ENCODE measurements at regions not wholly inside any gene's neighbourhood (a gene's known extent, or its start where the extent isn't known, plus 50 kb on each side); places are given as distances from the start of the nearest gene placed in this dataset.

- ATAC-seq (no peak), DNase-seq (no peak)
- Mint-ChIP-seq H3K27ac (no peak overlapping the region), H3K36me3 (ENCODE audit: low read depth) (peaks cover 6% of the 10 kb centered on the region), H3K4me1 (no peaks in the 10 kb centered on the region), H3K27me3 (peaks cover 64% of the 10 kb centered on the region), H3K4me3 (no peak overlapping the region)
- H3K9me3 ChIP-seq (ENCODE audit: control insufficient read depth, low read length, poor library complexity, severe bottlenecking) = no peaks in the 10 kb centered on the region
Observed at GRCh38 chr15:39445931-39446330, 134.9 kb upstream of the THBS1 start.

DNA sequence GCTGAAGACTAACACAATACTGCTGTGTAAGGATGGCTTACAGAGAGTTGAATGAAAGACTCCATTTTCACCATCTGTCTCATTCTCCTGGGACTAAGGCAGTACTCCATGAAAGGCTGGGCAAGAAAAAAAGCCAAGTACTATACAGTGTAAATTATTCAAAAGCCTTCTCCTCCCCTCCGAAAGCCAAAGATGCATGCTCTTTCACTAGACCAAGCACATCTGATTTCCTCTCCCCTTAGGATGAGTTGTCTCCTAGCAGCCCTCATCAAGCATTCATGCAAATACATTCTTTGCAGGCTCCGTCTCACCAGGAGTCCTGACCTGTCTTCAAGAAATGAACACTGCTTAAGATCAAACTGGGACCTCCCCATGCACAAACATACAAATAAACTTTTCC is 133.5 kb upstream of the THBS1 start:
- no peak for DNase-seq
- Mint-ChIP-seq H3K27me3 (peaks cover 70% of the 10 kb centered on the region), H3K36me3 (ENCODE audit: low read depth) (peaks cover 6% of the 10 kb centered on the region), H3K27ac (no peak overlapping the region), H3K4me3 (no peak overlapping the region), H3K4me1 (no peaks in the 10 kb centered on the region)
- H3K9me3 ChIP-seq (ENCODE audit: control insufficient read depth, low read length, poor library complexity, severe bottlenecking) = no peaks in the 10 kb centered on the region
- no peak for ATAC-seq

DNA sequence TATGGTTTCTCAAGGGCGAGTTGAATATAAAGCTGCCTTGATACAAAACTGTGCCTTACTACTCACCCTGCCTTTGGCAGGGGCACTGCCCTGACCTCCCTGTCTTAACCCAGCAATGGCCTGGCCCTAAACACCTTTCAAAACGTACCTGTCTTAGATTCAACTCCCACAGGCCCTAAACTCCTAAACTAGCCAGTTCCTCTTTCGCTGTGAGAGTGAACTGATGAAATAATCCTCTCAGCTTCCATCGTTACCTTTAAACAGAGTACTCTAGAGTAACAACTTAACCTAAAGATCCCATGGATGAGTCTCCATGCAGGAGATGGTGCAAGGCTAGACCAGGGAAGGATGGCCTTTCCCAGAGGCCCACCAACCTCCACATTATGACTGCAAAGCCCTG is 133.0 kb upstream of the THBS1 start:
- Mint-ChIP-seq H3K27ac (no peak overlapping the region), H3K36me3 (ENCODE audit: low read depth) (peaks cover 6% of the 10 kb centered on the region), H3K27me3 (peaks cover 66% of the 10 kb centered on the region), H3K4me1 (no peaks in the 10 kb centered on the region), H3K4me3 (no peak overlapping the region)
- no peak for ATAC-seq
- no peak for DNase-seq
- H3K9me3 ChIP-seq (ENCODE audit: control insufficient read depth, low read length, poor library complexity, severe bottlenecking) = no peaks in the 10 kb centered on the region

- Mint-ChIP-seq H3K27me3 (peaks cover 66% of the 10 kb centered on the region), H3K4me3 (no peak overlapping the region), H3K27ac (no peak overlapping the region), H3K36me3 (ENCODE audit: low read depth) (peaks cover 6% of the 10 kb centered on the region), H3K4me1 (no peaks in the 10 kb centered on the region)
- DNase-seq (no peak), ATAC-seq (no peak)
- no peaks in the 10 kb centered on the region for H3K9me3 ChIP-seq (ENCODE audit: control insufficient read depth, low read length, poor library complexity, severe bottlenecking)
Observed at GRCh38 chr15:39448409-39448808, 132.5 kb upstream of the THBS1 start.

GRCh38 chr15:39451121-39451688 is 129.7 kb upstream of the THBS1 start:
- no peak for ATAC-seq
- Mint-ChIP-seq H3K4me1 (no peaks in the 10 kb centered on the region), H3K36me3 (ENCODE audit: low read depth) (peaks cover 4% of the 10 kb centered on the region), H3K27me3 (peaks cover 72% of the 10 kb centered on the region), H3K4me3 (no peak overlapping the region), H3K27ac (no peak overlapping the region)
- no peak for DNase-seq
- no peaks in the 10 kb centered on the region for H3K9me3 ChIP-seq (ENCODE audit: control insufficient read depth, low read length, poor library complexity, severe bottlenecking)

DNA sequence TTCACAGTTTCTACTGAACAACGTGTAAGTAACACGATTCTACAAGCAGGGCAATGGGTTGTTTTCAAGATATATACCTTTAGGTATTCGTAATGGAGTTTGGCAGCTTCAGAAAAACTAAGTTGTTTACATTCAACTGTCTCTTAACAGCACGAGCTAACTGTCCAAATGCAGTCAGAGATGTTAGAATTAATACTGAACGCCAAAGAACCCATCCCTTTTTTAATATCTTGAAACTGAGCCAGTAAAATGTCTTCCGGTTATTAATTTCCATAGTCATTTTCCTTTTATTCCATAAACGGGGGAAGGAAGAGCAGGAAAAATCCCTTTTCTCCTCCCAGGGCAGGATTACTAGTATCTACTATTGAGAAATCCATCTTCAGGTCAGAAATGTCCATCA is 129.0 kb upstream of the THBS1 start:
- Mint-ChIP-seq H3K4me1 (no peaks in the 10 kb centered on the region), H3K36me3 (ENCODE audit: low read depth) (peaks cover 4% of the 10 kb centered on the region), H3K4me3 (no peak overlapping the region), H3K27ac (no peak overlapping the region), H3K27me3 (peaks cover 73% of the 10 kb centered on the region)
- H3K9me3 ChIP-seq (ENCODE audit: control insufficient read depth, low read length, poor library complexity, severe bottlenecking) = no peaks in the 10 kb centered on the region
- no peak for ATAC-seq
- DNase-seq = no peak

DNA sequence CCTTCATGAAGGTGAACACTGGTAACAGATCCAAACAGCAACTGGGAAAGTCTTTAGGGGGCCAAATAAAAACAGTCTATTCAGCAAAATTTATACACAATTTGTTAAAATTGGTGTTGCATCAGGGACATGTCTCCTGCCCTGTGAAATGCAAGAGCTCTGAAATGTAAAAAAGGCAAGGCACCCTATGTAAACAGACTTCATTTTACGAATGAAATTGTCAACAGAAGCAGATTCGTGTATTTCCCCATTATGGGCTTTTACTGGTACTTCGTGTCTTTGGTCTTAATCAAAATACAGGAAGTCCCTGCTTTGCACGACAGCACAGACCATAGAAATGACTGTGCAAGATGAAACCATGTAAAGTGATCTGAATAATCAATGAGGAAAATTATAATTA is 127.3 kb upstream of the THBS1 start:
- H3K4me1 Mint-ChIP-seq = no peaks in the 10 kb centered on the region
- H3K9me3 ChIP-seq (ENCODE audit: control insufficient read depth, low read length, poor library complexity, severe bottlenecking) = no peaks in the 10 kb centered on the region
- no peak for ATAC-seq
- no peak for DNase-seq
- H3K36me3 Mint-ChIP-seq (ENCODE audit: low read depth) = no peaks in the 10 kb centered on the region
- H3K27ac Mint-ChIP-seq = no peak overlapping the region
- peaks cover 56% of the 10 kb centered on the region for H3K27me3 Mint-ChIP-seq
- no peak overlapping the region for H3K4me3 Mint-ChIP-seq

GRCh38 chr15:39454189-39454986 is 126.5 kb upstream of the THBS1 start:
- Mint-ChIP-seq H3K36me3 (ENCODE audit: low read depth) (no peaks in the 10 kb centered on the region), H3K27me3 (peaks cover 51% of the 10 kb centered on the region), H3K4me1 (no peaks in the 10 kb centered on the region), H3K4me3 (peak overlapping the region; percentile 13), H3K27ac (no peak overlapping the region)
- DNase-seq (no peak), ATAC-seq (no peak)
- no peaks in the 10 kb centered on the region for H3K9me3 ChIP-seq (ENCODE audit: control insufficient read depth, low read length, poor library complexity, severe bottlenecking)

- no peaks in the 10 kb centered on the region for H3K9me3 ChIP-seq (ENCODE audit: control insufficient read depth, low read length, poor library complexity, severe bottlenecking)
- no peak for DNase-seq
- Mint-ChIP-seq H3K27ac (no peak overlapping the region), H3K4me3 (no peak overlapping the region), H3K4me1 (no peaks in the 10 kb centered on the region), H3K36me3 (ENCODE audit: low read depth) (no peaks in the 10 kb centered on the region), H3K27me3 (peaks cover 44% of the 10 kb centered on the region)
- ATAC-seq = no peak
Observed at GRCh38 chr15:39455471-39455991, 125.3 kb upstream of the THBS1 start.

GRCh38 chr15:39456159-39456558 is 124.7 kb upstream of the THBS1 start:
- DNase-seq = no peak
- Mint-ChIP-seq H3K4me1 (no peaks in the 10 kb centered on the region), H3K4me3 (no peak overlapping the region), H3K36me3 (ENCODE audit: low read depth) (no peaks in the 10 kb centered on the region), H3K27ac (no peak overlapping the region), H3K27me3 (peaks cover 44% of the 10 kb centered on the region)
- no peaks in the 10 kb centered on the region for H3K9me3 ChIP-seq (ENCODE audit: control insufficient read depth, low read length, poor library complexity, severe bottlenecking)
- no peak for ATAC-seq

- H3K4me1 Mint-ChIP-seq = no peaks in the 10 kb centered on the region
- H3K4me3 Mint-ChIP-seq = no peak overlapping the region
- H3K27ac Mint-ChIP-seq = no peak overlapping the region
- DNase-seq (no peak), ATAC-seq (no peak)
- no peaks in the 10 kb centered on the region for H3K36me3 Mint-ChIP-seq (ENCODE audit: low read depth)
- no peaks in the 10 kb centered on the region for H3K9me3 ChIP-seq (ENCODE audit: control insufficient read depth, low read length, poor library complexity, severe bottlenecking)
- peaks cover 38% of the 10 kb centered on the region for H3K27me3 Mint-ChIP-seq
Observed at GRCh38 chr15:39456582-39457330, 124.1 kb upstream of the THBS1 start.

- ATAC-seq = no peak
Observed at GRCh38 chr15:39458131-39458530, 122.7 kb upstream of the THBS1 start.

DNA sequence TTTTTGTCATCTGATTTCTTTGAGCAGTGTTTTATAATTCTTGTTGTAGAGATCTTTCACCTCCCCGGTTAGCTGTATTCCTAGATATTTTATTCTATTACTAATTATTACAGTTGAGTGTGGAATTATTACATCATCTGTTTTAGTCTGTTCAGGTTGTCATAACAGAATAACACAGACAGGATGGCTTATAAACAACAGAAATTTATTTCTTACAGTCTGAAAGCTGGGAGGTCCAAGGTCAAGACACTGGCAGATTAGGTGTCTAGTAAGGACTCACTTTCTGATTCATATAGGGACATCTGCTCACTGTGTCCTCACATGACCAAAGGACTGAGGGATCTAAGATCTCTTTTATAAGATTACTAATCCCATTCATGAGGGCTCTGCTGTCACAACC is 121.3 kb upstream of the THBS1 start:
- Mint-ChIP-seq H3K27ac (no peak overlapping the region), H3K27me3 (peaks cover 28% of the 10 kb centered on the region), H3K4me3 (no peak overlapping the region), H3K4me1 (no peaks in the 10 kb centered on the region), H3K36me3 (ENCODE audit: low read depth) (no peaks in the 10 kb centered on the region)
- DNase-seq (no peak), ATAC-seq (no peak)
- H3K9me3 ChIP-seq (ENCODE audit: control insufficient read depth, low read length, poor library complexity, severe bottlenecking) = no peaks in the 10 kb centered on the region

More at GRCh38 chr15:39458131-39458530, 122.7 kb upstream of the THBS1 start:
- Mint-ChIP-seq H3K36me3 (ENCODE audit: low read depth) (no peaks in the 10 kb centered on the region), H3K27me3 (peaks cover 30% of the 10 kb centered on the region), H3K4me3 (no peak overlapping the region), H3K27ac (no peak overlapping the region), H3K4me1 (no peaks in the 10 kb centered on the region)
- no peaks in the 10 kb centered on the region for H3K9me3 ChIP-seq (ENCODE audit: control insufficient read depth, low read length, poor library complexity, severe bottlenecking)
- no peak for DNase-seq
